T47D (cell line): ENCODE measurements at regions not wholly inside any gene's neighbourhood (a gene's known extent, or its start where the extent isn't known, plus 50 kb on each side); places are given as distances from the start of the nearest gene placed in this dataset.

Experiments
- DNase-seq, 2 experiments: peaks; one replicate each; pipeline versions ENCODE4 v3.0.0 to v3.0.0-alpha.2; 2011 to 2012; ENCODE audit warnings: low read depth in 1 of 2, low spot score in 1 of 2
- JUND ChIP-seq: IDR thresholded peaks from 2 replicates; pipeline ENCODE4 v1.6.1; 2012; ENCODE audit warnings: low read depth
- in situ Hi-C: cut with HindIII; loops from 2 replicates; pipeline ENCODE4 v1.10.0; 2016; ENCODE audit warnings: low sequenced_read_pairs, low pct_unique_long_range_greater_than_20kb

GRCh38 chr6:23589811-23590210, 536.2 kb upstream of the NRSN1 start:
- TF ChIP-seq JUND, result no peak
- in situ Hi-C loops, result no loop called here
- no peak for DNase-seq

GRCh38 chr6:23590498-23591126, 535.4 kb upstream of the NRSN1 start:
- TF ChIP-seq JUND, result no peak
- no peak for DNase-seq
- in situ Hi-C loops, result no loop called here

- TF ChIP-seq JUND, result no peak
- in situ Hi-C loops, result no loop called here
- peak in 1 of 2 experiments; percentile 12 for DNase-seq
Measured at GRCh38 chr6:23591761-23592160, 534.3 kb upstream of the NRSN1 start.

- DNase-seq, result no peak
- in situ Hi-C loops, result no loop called here
- TF ChIP-seq JUND, result no peak
Measured at GRCh38 chr6:23600118-23600517, 525.9 kb upstream of the NRSN1 start.

- in situ Hi-C loops, result no loop called here
- no peak for DNase-seq
- no peak for TF ChIP-seq JUND
Measured at GRCh38 chr6:23601811-23602345, 524.1 kb upstream of the NRSN1 start.

- in situ Hi-C loops, result no loop called here
- no peak for TF ChIP-seq JUND
- DNase-seq, result no peak
Measured at GRCh38 chr6:23608931-23609435, 517.0 kb upstream of the NRSN1 start.

- in situ Hi-C loops, result no loop called here
- no peak for TF ChIP-seq JUND
- no peak for DNase-seq
Measured at GRCh38 chr6:23611776-23612381, 514.1 kb upstream of the NRSN1 start.

GRCh38 chr6:23618366-23618765, 507.6 kb upstream of the NRSN1 start:
- DNase-seq, result no peak
- in situ Hi-C loops, result no loop called here

GRCh38 chr6:23620911-23621401, 505.1 kb upstream of the NRSN1 start:
- no peak for DNase-seq
- TF ChIP-seq JUND, result no peak
- in situ Hi-C loops, result no loop called here

More at GRCh38 chr6:23618366-23618765, 507.6 kb upstream of the NRSN1 start:
- TF ChIP-seq JUND, result no peak

GRCh38 chr6:23630726-23631635, 495.0 kb upstream of the NRSN1 start:
- in situ Hi-C loops, result no loop called here
- DNase-seq, result no peak
- TF ChIP-seq JUND, result no peak

- in situ Hi-C loops, result no loop called here
- no peak for TF ChIP-seq JUND
- DNase-seq, result no peak
Measured at GRCh38 chr6:23633996-23634395, 492.0 kb upstream of the NRSN1 start.

- in situ Hi-C loops, result no loop called here
- no peak for TF ChIP-seq JUND
- no peak for DNase-seq
Measured at GRCh38 chr6:23635150-23635549, 490.9 kb upstream of the NRSN1 start.

GRCh38 chr6:23637296-23637695, 488.7 kb upstream of the NRSN1 start:
- in situ Hi-C loops, result no loop called here
- TF ChIP-seq JUND, result no peak
- DNase-seq, result no peak
